ENCODE measurements at regions not wholly inside any gene's neighbourhood (a gene's known extent, or its start where the extent isn't known, plus 50 kb on each side); places are given as distances from the start of the nearest gene placed in this dataset.
"Not testable (repeated sequence)": the region's sequence is repeated elsewhere in the genome, so short reads cannot be mapped to it uniquely, and the experiment has no call there.

- TF ChIP-seq CTCF (IDR thresholded peaks at IDR 0.05; ENCODE audit: control extremely low read depth, extremely low read depth): no peak
- Histone ChIP-seq H3K4me1 (ENCODE audit: control insufficient read depth in 5 of 5, insufficient read depth in 5 of 5, low read length in 5 of 5) (no peaks in the 10 kb centered on the region), H3K4me3 (no peak overlapping the region), H3K9ac (ENCODE audit: insufficient read depth in 1 of 2, low read length in 2 of 2) (no peak overlapping the region), H3K27ac (ENCODE audit: low read depth in 1 of 2, low read length in 1 of 2) (no peak overlapping the region), H3K9me3 (ENCODE audit: control insufficient read depth in 4 of 4, insufficient read depth in 3 of 4, low read length in 3 of 4) (peaks cover 0 to 2% (median 0%) of the 10 kb centered on the region in 4 donors), H3K36me3 (ENCODE audit: control insufficient read depth in 4 of 4, insufficient read depth in 4 of 4, low read length in 4 of 4) (no peaks in the 10 kb centered on the region), H3K27me3 (ENCODE audit: control insufficient read depth in 3 of 3, insufficient read depth in 3 of 3, low read length in 2 of 3) (no peaks in the 10 kb centered on the region)
- WGBS, 2 donors: 82 to 83% methylated on average over 1 of the region's 1 CpG
- ATAC-seq (ENCODE audit: insufficient read depth, low FRiP score) (no peak), DNase-seq (no peak)
Measured at GRCh38 chr9:87422999-87423398, 74.7 kb upstream of the DAPK1 start.

- not testable (repeated sequence) for H3K36me3 ChIP-seq (ENCODE audit: control insufficient read depth in 4 of 4, insufficient read depth in 4 of 4, low read length in 4 of 4); ATAC-seq (ENCODE audit: insufficient read depth, low FRiP score); H3K9me3 ChIP-seq (ENCODE audit: control insufficient read depth in 4 of 4, insufficient read depth in 3 of 4, low read length in 3 of 4); H3K9ac ChIP-seq (ENCODE audit: insufficient read depth in 1 of 2, low read length in 2 of 2); H3K4me1 ChIP-seq (ENCODE audit: control insufficient read depth in 5 of 5, insufficient read depth in 5 of 5, low read length in 5 of 5); DNase-seq; H3K4me3 ChIP-seq; H3K27ac ChIP-seq (ENCODE audit: low read depth in 1 of 2, low read length in 1 of 2); H3K27me3 ChIP-seq (ENCODE audit: control insufficient read depth in 3 of 3, insufficient read depth in 3 of 3, low read length in 2 of 3)
- WGBS, 2 donors: 68 to 97% methylated on average over 4 of the region's 4 CpGs
Measured at GRCh38 chr9:87423885-87424284, 73.8 kb upstream of the DAPK1 start.

- 59 to 65% methylated on average over 2 of the region's 2 CpGs for WGBS, 2 donors
- no peak overlapping the region for H3K4me3 ChIP-seq
- H3K4me1 ChIP-seq (ENCODE audit: control insufficient read depth in 5 of 5, insufficient read depth in 5 of 5, low read length in 5 of 5): no peaks in the 10 kb centered on the region
- peaks cover 0 to 2% (median 0%) of the 10 kb centered on the region in 4 donors for H3K9me3 ChIP-seq (ENCODE audit: control insufficient read depth in 4 of 4, insufficient read depth in 3 of 4, low read length in 3 of 4)
- ATAC-seq (ENCODE audit: insufficient read depth, low FRiP score) (no peak), DNase-seq (no peak)
- H3K27ac ChIP-seq (ENCODE audit: low read depth in 1 of 2, low read length in 1 of 2): no peak overlapping the region
- no peak overlapping the region for H3K9ac ChIP-seq (ENCODE audit: insufficient read depth in 1 of 2, low read length in 2 of 2)
- no peaks in the 10 kb centered on the region for H3K36me3 ChIP-seq (ENCODE audit: control insufficient read depth in 4 of 4, insufficient read depth in 4 of 4, low read length in 4 of 4)
- no peak for TF ChIP-seq CTCF (IDR thresholded peaks at IDR 0.05; ENCODE audit: control extremely low read depth, extremely low read depth)
- H3K27me3 ChIP-seq (ENCODE audit: control insufficient read depth in 3 of 3, insufficient read depth in 3 of 3, low read length in 2 of 3): no peaks in the 10 kb centered on the region
Measured at GRCh38 chr9:87425202-87425601, 72.5 kb upstream of the DAPK1 start.

- WGBS, 2 donors: 63 to 72% methylated on average over 5 of the region's 5 CpGs
- no peak overlapping the region for H3K9ac ChIP-seq (ENCODE audit: insufficient read depth in 1 of 2, low read length in 2 of 2)
- no peak for DNase-seq
- H3K4me1 ChIP-seq (ENCODE audit: control insufficient read depth in 5 of 5, insufficient read depth in 5 of 5, low read length in 5 of 5): no peaks in the 10 kb centered on the region
- no peaks in the 10 kb centered on the region for H3K36me3 ChIP-seq (ENCODE audit: control insufficient read depth in 4 of 4, insufficient read depth in 4 of 4, low read length in 4 of 4)
- TF ChIP-seq CTCF (IDR thresholded peaks at IDR 0.05; ENCODE audit: control extremely low read depth, extremely low read depth): no peak
- peaks cover 0 to 2% (median 0%) of the 10 kb centered on the region in 4 donors for H3K9me3 ChIP-seq (ENCODE audit: control insufficient read depth in 4 of 4, insufficient read depth in 3 of 4, low read length in 3 of 4)
- ATAC-seq (ENCODE audit: insufficient read depth, low FRiP score): no peak
- no peaks in the 10 kb centered on the region for H3K27me3 ChIP-seq (ENCODE audit: control insufficient read depth in 3 of 3, insufficient read depth in 3 of 3, low read length in 2 of 3)
- H3K27ac ChIP-seq (ENCODE audit: low read depth in 1 of 2, low read length in 1 of 2): no peak overlapping the region
- no peak overlapping the region for H3K4me3 ChIP-seq
Measured at GRCh38 chr9:87427851-87428506, 69.7 kb upstream of the DAPK1 start.

Measured in lung (tissue), 11 donors.